ENCODE measurements at regions not wholly inside any gene's neighbourhood (a gene's known extent, or its start where the extent isn't known, plus 50 kb on each side); places are given as distances from the start of the nearest gene placed in this dataset.
"Not testable (repeated sequence)": the region's sequence is repeated elsewhere in the genome, so short reads cannot be mapped to it uniquely, and the experiment has no call there.

DNA sequence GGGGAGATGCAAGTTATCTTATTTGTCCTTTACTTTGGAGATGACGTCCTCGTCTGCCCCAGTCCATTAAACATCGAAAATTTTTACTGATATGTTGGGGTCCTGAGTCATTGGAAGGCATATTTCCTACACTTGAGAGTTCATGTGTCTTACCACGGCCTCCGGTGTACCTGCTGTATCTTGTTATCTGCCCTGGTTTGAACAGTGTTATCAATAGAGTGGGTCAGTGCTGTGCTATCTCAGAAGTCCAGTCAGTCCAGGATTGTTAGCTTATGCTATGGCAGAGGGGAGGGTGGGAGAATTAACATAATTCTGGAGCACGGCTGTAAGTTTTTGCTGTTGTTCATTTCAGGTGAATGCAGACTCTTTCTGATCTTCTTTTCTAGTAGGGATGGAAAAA, 102.3 kb downstream of the ADCYAP1 start:
- POLR2A ChIA-PET: no interaction called here

DNA sequence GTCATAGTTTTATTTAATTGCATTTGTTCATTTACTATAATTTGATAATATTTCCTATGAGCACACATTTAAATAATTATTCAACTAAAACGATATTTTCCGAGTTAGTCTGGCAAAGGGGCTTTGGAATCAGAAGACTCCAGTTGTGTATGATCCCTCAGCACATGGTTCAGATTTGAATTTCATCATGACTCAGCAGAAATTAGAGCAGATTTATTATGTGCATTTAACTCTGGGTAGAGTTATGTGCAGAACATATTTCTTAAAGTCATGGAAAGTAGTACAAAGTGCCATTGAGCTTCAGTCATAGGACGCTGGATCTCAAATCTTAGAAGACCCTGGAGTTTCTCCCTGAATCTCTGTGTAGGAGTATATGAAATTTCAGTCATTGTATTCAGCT, 106.7 kb downstream of the ADCYAP1 start:
- Mint-ChIP-seq H3K27me3 (no peaks in the 10 kb centered on the region), H3K4me1 (no peaks in the 10 kb centered on the region), H3K9me3 (no peaks in the 10 kb centered on the region), H3K36me3 (ENCODE audit: low read depth) (no peaks in the 10 kb centered on the region), H3K27ac (no peak overlapping the region), H3K4me3 (no peak overlapping the region)
- POLR2A ChIA-PET: no interaction called here
- no peak for DNase-seq
- CTCF ChIA-PET: no interaction called here

More for the DNA sequence above, 102.3 kb downstream of the ADCYAP1 start:
- no peak for DNase-seq
- H3K27ac Mint-ChIP-seq: no peak overlapping the region
- no peak overlapping the region for H3K4me3 Mint-ChIP-seq
- CTCF ChIA-PET: no interaction called here
- no peaks in the 10 kb centered on the region for H3K27me3 Mint-ChIP-seq
- H3K9me3 Mint-ChIP-seq: no peaks in the 10 kb centered on the region
- H3K36me3 Mint-ChIP-seq (ENCODE audit: low read depth): no peaks in the 10 kb centered on the region
- no peaks in the 10 kb centered on the region for H3K4me1 Mint-ChIP-seq

DNA sequence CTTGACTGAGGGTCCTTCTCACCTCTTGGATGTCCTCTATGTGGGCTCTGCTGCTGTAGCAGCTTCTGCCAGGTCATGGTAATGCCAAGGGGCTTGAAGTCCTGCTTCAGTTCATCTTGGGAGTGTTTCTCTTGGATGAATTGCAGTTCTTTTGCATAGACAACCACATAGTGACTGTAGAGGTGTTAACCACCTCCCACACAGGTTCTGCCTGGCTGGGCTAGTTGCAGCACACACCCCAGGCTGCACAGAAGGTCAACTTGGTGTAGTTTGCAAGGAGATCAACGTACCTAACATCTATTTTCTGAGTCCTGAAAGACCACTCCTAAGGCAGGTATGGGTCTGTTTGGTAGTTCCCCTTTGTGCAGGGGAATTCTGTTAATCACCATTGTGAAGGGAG, 108.1 kb downstream of the ADCYAP1 start:
- DNase-seq: no peak
- peaks cover 2% of the 10 kb centered on the region for H3K27me3 Mint-ChIP-seq
- H3K4me1 Mint-ChIP-seq: no peaks in the 10 kb centered on the region
- no peak overlapping the region for H3K27ac Mint-ChIP-seq
- no peak overlapping the region for H3K4me3 Mint-ChIP-seq
- ChIA-PET POLR2A (no interaction called here), CTCF (no interaction called here)
- H3K36me3 Mint-ChIP-seq (ENCODE audit: low read depth): no peaks in the 10 kb centered on the region
- H3K9me3 Mint-ChIP-seq: no peaks in the 10 kb centered on the region

DNA sequence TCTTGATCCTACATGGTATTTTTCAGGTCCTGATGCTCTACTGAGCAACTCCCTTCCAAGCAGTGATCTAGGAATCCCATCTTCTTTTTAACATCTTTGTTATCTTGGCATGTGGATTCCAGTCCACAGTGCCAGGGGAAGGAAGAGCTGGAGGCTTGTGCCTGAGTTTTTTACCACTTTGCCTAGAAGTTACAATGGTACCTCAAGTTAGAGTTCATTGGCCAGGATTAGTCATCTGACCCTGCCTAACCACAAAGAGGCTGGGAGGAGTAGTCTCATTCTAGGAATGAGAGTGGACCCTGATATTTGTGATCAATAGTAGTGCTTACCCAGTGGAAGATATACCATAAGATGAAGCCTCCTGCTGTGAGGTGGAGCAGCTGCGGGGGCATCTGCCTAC, 109.3 kb downstream of the ADCYAP1 start:
- Mint-ChIP-seq H3K4me1 (no peaks in the 10 kb centered on the region), H3K27me3 (peaks cover 2% of the 10 kb centered on the region), H3K4me3 (no peak overlapping the region), H3K9me3 (no peaks in the 10 kb centered on the region), H3K36me3 (ENCODE audit: low read depth) (no peaks in the 10 kb centered on the region), H3K27ac (no peak overlapping the region)
- CTCF ChIA-PET: no interaction called here
- POLR2A ChIA-PET: no interaction called here
- no peak for DNase-seq

DNA sequence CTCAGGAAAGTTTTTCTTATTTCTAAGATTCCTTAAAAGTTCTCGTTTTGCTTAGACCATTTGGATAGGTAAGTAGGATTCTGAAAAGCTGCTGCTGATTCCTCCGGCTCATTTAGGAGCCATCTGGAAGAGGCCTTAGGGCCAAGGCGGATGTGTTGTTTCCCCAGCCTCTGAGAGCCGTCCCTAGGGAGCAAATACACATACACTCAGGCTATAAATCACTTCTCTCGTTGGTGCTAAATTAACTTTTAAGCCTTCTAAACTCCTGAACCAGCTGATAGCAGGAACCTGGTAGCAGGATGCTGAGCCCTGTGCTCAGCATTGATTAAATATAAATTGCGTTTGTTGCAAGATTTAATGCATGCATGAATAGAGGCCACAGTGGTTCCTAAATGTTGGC, 109.8 kb downstream of the ADCYAP1 start:
- H3K4me3 Mint-ChIP-seq: no peak overlapping the region
- H3K4me1 Mint-ChIP-seq: no peaks in the 10 kb centered on the region
- no peaks in the 10 kb centered on the region for H3K9me3 Mint-ChIP-seq
- POLR2A ChIA-PET: no interaction called here
- H3K27me3 Mint-ChIP-seq: peaks cover 2% of the 10 kb centered on the region
- CTCF ChIA-PET: no interaction called here
- H3K36me3 Mint-ChIP-seq (ENCODE audit: low read depth): no peaks in the 10 kb centered on the region
- no peak overlapping the region for H3K27ac Mint-ChIP-seq
- no peak for DNase-seq

DNA sequence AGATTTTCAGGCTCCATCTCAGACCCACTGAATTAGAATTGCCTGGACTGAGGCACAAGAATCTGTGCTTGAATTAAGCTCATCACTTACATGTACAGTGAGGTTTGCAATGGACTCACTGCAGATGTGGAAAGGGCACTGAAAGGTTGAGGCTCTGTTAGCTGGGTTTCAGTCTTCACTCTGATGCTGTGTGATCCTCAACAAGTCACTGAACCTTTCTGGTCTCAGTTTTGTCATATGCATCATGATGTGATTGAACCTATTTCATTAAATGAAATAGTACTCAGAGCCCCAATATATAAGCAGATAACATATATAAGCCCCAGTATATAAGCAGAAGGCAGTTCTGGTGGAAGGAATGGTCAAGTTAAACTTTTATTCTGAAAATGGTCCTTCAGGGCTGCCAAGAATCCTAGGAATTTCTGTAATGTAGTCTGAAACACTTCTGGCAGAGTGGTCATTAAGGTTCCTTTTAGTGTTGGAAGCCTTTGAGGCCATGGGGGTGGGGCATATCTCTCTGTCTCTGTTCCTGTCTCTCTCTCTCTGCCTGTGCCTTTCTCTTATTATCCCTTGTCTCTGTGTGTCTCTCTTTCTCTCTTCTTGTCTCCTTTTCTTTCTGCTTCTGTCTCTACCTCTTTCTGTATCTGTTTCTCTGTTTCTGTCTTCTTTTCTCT, 110.4 kb downstream of the ADCYAP1 start:
- POLR2A ChIA-PET: no interaction called here
- Mint-ChIP-seq H3K4me1 (no peaks in the 10 kb centered on the region), H3K4me3 (no peak overlapping the region), H3K36me3 (ENCODE audit: low read depth) (no peaks in the 10 kb centered on the region), H3K27me3 (peaks cover 2% of the 10 kb centered on the region), H3K9me3 (no peaks in the 10 kb centered on the region), H3K27ac (no peak overlapping the region)
- CTCF ChIA-PET: no interaction called here
- DNase-seq: no peak

DNA sequence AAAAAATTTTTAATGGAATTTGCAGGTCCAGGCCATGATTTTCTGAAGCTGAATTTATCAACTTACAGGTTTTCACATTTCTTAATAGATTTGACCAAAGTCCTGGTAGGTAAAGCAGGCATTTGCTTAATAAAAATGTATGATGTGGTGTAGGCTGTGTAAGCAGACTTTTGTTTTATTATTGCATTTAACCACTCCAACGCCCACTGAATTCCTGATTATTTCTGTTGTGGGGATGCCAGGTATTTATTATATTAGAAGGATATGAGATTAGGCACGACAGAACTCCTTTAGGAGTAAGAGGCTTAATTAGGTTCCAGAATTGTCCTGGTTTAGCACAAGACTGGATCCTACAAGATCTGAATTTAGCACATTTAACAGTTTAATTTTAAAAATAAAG, 111.1 kb downstream of the ADCYAP1 start:
- no peaks in the 10 kb centered on the region for H3K9me3 Mint-ChIP-seq
- H3K4me3 Mint-ChIP-seq: no peak overlapping the region
- no peak overlapping the region for H3K27ac Mint-ChIP-seq
- CTCF ChIA-PET: no interaction called here
- H3K36me3 Mint-ChIP-seq (ENCODE audit: low read depth): no peaks in the 10 kb centered on the region
- H3K27me3 Mint-ChIP-seq: peaks cover 2% of the 10 kb centered on the region
- no peak for DNase-seq
- POLR2A ChIA-PET: no interaction called here
- H3K4me1 Mint-ChIP-seq: no peaks in the 10 kb centered on the region

DNA sequence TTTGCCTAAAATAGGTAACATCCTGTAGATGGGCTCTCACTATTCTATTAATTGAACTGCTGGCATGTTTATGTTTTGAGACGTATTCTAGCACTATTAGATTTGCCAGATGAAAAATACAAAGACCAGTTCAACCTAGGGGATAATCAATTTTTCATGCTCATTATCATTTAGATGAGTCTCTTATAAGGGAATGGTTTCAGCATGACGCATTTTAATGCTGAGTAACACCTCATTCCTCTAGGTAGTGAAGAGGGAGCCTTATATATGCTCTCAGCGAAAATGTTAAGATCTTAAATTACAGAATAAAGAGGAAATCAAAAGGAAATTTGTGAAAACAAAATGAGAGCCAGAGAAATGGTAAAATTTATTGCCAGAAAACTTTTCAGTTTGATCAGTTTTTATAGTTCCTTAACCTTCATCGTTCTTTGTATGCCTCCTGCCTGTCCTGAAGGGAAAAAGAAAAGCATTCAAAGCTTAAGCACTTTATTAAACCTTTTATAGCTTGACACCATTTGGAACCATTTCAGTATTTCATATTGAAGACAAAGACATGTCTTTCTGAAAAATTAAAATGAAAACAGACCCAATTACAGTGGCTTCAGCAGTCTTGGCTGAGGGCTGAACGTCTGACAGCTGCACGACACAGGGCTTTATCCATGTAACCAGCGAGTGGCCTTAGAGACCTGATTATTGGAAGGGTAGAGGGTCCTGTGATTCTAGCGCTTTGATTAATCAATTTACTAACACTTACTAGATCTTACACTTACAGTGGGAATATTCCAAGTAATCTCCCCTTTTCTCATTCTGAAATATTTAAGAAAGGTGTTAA, 112.8 kb downstream of the ADCYAP1 start:
- H3K4me1 Mint-ChIP-seq: no peaks in the 10 kb centered on the region

DNA sequence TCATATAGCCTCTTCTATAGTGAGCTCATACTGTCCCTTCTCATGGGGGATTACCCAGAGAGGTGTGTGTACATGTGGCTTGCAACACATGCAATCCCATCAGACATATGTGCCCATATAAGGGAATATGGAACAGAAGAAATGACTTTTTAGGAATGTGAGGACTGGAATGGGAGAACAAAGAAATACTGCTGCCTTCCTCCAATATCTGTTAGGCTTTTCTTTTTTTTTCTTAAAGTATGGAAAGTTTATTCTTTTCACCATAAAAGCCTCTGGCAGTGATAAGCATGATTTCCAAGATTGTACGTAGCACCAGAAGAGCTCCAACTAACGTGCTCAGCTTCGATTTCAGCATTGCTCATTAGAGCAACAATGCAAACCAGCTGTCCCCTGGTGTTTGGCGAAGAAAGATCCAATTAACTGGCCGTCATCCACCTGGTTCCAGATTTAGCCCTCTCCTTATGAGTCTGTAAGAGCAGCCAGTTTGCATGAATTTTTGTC, 113.6 kb downstream of the ADCYAP1 start:
- peaks cover 2% of the 10 kb centered on the region for H3K27me3 Mint-ChIP-seq

More for the DNA sequence above, 112.8 kb downstream of the ADCYAP1 start:
- no peak overlapping the region for H3K4me3 Mint-ChIP-seq
- ChIA-PET CTCF (no interaction called here), POLR2A (no interaction called here)
- H3K27me3 Mint-ChIP-seq: peaks cover 2% of the 10 kb centered on the region
- no peak for DNase-seq
- no peaks in the 10 kb centered on the region for H3K9me3 Mint-ChIP-seq
- H3K36me3 Mint-ChIP-seq (ENCODE audit: low read depth): no peaks in the 10 kb centered on the region
- H3K27ac Mint-ChIP-seq: no peak overlapping the region

DNA sequence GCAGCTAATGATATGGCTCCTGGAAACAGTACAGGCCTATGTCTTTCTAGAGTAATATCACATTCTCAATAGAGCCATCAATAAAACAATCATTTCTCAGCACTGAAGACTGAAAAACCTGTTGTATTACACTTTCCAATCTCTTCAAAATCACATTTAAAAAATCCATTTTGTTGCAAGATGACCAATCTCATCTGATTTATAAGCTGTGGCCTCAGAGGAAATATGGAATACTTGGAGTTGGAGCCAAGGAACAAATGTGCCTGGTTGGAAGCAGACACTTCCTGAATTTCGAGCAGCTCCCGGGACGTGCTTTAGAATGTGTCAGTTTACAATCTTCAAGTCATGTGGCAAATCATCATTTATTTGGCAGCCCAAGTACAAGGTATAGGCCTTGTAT, 114.5 kb downstream of the ADCYAP1 start:
- Mint-ChIP-seq H3K27me3 (peaks cover 2% of the 10 kb centered on the region), H3K4me3 (no peak overlapping the region), H3K36me3 (ENCODE audit: low read depth) (no peaks in the 10 kb centered on the region), H3K9me3 (no peaks in the 10 kb centered on the region), H3K27ac (no peak overlapping the region), H3K4me1 (no peaks in the 10 kb centered on the region)
- DNase-seq: no peak
- CTCF ChIA-PET: no interaction called here
- POLR2A ChIA-PET: no interaction called here

More for the DNA sequence above, 113.6 kb downstream of the ADCYAP1 start:
- Mint-ChIP-seq H3K27ac (no peak overlapping the region), H3K4me1 (no peaks in the 10 kb centered on the region), H3K9me3 (no peaks in the 10 kb centered on the region), H3K4me3 (no peak overlapping the region), H3K36me3 (ENCODE audit: low read depth) (no peaks in the 10 kb centered on the region)
- DNase-seq: no peak
- ChIA-PET POLR2A (no interaction called here), CTCF (no interaction called here)

DNA sequence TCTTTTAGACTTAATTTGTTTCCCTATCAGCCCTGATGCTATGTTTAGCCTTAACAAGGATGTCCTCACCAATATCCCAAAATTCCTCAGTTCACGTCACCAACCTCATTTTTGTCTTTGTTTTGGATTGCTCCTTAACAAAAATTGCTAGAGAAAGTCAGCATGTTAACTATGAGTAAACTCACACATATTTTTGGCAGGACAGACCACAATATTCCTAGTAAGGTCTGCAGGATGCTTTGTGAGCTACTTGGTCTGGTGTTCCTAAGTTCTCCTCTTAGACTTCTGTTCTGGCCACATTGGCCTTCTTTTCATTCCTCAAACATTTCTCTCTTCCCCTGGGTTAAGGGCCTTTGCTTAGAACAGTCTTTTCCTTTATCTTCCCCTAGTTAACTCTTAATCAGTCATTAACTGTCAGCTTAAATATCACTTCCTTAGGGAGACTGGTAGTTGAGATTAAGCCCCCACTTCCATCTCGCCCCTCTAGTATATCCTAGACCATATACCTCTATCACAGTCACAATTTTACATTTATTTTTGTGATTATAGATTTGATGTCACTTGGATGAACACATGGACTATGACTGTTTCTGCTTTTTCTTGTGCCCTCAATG, 116.2 kb downstream of the ADCYAP1 start:
- Mint-ChIP-seq H3K36me3 (ENCODE audit: low read depth) (no peaks in the 10 kb centered on the region), H3K27me3 (peaks cover 2% of the 10 kb centered on the region), H3K27ac (no peak overlapping the region), H3K4me1 (no peaks in the 10 kb centered on the region), H3K4me3 (no peak overlapping the region), H3K9me3 (no peaks in the 10 kb centered on the region)
- ChIA-PET POLR2A (no interaction called here), CTCF (no interaction called here)
- no peak for DNase-seq

DNA sequence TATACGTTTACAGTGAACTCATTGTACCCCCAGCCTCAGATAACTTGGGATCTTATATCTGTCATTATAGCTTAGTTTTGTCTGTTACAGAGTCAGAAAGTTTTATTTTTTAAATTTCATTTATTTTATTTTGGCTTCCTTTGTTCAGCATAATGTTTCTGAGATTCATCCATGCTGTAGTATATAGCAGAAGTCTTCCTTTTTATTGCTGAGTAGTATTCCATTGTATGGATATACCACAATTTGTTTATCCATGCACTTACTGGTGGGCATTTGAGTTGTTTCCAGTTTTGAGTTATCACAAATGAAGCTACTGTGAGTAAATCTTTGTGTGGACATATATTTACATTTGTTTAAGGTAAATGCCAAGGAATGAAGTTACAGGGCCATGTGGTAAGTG, 122.3 kb downstream of the ADCYAP1 start:
- Mint-ChIP-seq H3K9me3 (peaks cover 7% of the 10 kb centered on the region), H3K36me3 (ENCODE audit: low read depth) (no peaks in the 10 kb centered on the region), H3K4me3 (no peak overlapping the region), H3K27me3 (no peaks in the 10 kb centered on the region), H3K4me1 (no peaks in the 10 kb centered on the region), H3K27ac (no peak overlapping the region)
- ChIA-PET CTCF (no interaction called here), POLR2A (no interaction called here)
- DNase-seq: no peak

DNA sequence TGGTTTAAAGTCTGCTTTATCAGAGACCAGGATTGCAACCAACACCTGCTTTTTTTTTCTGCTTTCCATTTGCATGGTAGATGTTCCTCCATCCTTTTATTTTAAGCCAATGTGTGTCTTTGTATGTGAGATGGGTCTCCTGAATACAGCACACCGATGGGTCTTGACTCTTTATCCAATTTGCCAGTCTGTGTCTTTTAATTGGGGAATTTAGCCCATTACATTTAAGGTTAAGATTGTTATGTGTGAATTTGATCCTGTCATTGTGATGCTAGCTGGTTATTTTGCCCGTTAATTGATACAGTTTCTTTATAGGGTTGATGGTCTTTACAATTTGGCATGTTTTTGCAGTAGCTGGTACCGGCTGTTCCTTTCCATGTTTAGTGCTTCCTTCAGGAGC, 128.4 kb downstream of the ADCYAP1 start:
- H3K27ac Mint-ChIP-seq, POLR2A ChIA-PET, H3K27me3 Mint-ChIP-seq: not testable (repeated sequence)

More for the DNA sequence above, 128.4 kb downstream of the ADCYAP1 start:
- DNase-seq; H3K9me3 Mint-ChIP-seq; CTCF ChIA-PET; H3K4me3 Mint-ChIP-seq; H3K4me1 Mint-ChIP-seq; H3K36me3 Mint-ChIP-seq (ENCODE audit: low read depth): not testable (repeated sequence)
